GM23248 (cell line): ENCODE measurements at regions not wholly inside any gene's neighbourhood (a gene's known extent, or its start where the extent isn't known, plus 50 kb on each side); places are given as distances from the start of the nearest gene placed in this dataset.

ENCODE experiments used
- EZH2 ChIP-seq: fragments of 200-600 bp; sonication (generic); IDR thresholded peaks from 2 replicates; pipeline ENCODE4 v1.6.1; 2018; ENCODE audit warnings: antibody characterized with exemption, mild to moderate bottlenecking; ENCODE audit not compliant: insufficient read depth, poor library complexity, severe bottlenecking
- EZH2phosphoT487 ChIP-seq: fragments of 200-600 bp; sonication (generic); IDR thresholded peaks from 2 replicates; pipeline ENCODE4 v1.6.1; 2018; ENCODE audit warnings: antibody characterized with exemption, moderate library complexity, mild to moderate bottlenecking, low read depth; ENCODE audit not compliant: insufficient read depth

GRCh38 chr5:63128761-63129160 lies 550.1 kb downstream of the LRRC70 start:
- no peak for TF ChIP-seq EZH2
- TF ChIP-seq EZH2phosphoT487, result no peak
